Gastroesophageal sphincter (tissue), 3 donors: ENCODE measurements at regions not wholly inside any gene's neighbourhood (a gene's known extent, or its start where the extent isn't known, plus 50 kb on each side); places are given as distances from the start of the nearest gene placed in this dataset.

ENCODE experiments used
- CTCF ChIP-seq, 4 experiments: fragments of 200-600 bp in 2 of 4; fragments of 450-650 bp in 2 of 4; sonication (generic) in 1 of 4; IDR thresholded peaks; one replicate each; pipeline ENCODE4 v1.5.1; 2017 to 2019; ENCODE audit warnings: antibody characterized with exemption in 4 of 4, mild to moderate bottlenecking in 2 of 4, moderate library complexity in 2 of 4
- EP300 ChIP-seq: sonication (generic); formaldehyde crosslinking; IDR thresholded peaks from one replicate; pipeline ENCODE4 v1.6.1; 2017; ENCODE audit warnings: antibody characterized with exemption, mild to moderate bottlenecking
- POLR2A ChIP-seq, 2 donors: fragments of 450-650 bp; IDR thresholded peaks; one replicate each; pipeline ENCODE4 v1.6.1; 2017; ENCODE audit warnings: antibody characterized with exemption in 2 of 2, mild to moderate bottlenecking in 2 of 2, moderate library complexity in 1 of 2
- POLR2AphosphoS5 ChIP-seq: sonication (generic); formaldehyde crosslinking; IDR thresholded peaks from one replicate; pipeline ENCODE4 v1.6.1; 2017; ENCODE audit warnings: antibody characterized with exemption

GRCh38 chr9:107866711-107867311 lies 377.2 kb upstream of the KLF4 start:
- no peak for TF ChIP-seq POLR2A (IDR thresholded peaks at IDR 0.05)
- TF ChIP-seq CTCF (IDR thresholded peaks at IDR 0.05), result no peak
- no peak for TF ChIP-seq POLR2AphosphoS5
- TF ChIP-seq EP300, result no peak
